ENCODE measurements at regions not wholly inside any gene's neighbourhood (a gene's known extent, or its start where the extent isn't known, plus 50 kb on each side); places are given as distances from the start of the nearest gene placed in this dataset.

- Histone ChIP-seq H3K36me3 (ENCODE audit: control insufficient read depth in 4 of 4, insufficient read depth in 3 of 4, low read depth in 1 of 4, low read length in 3 of 4) (no peaks in the 10 kb centered on the region), H3K27ac (ENCODE audit: low read depth in 1 of 2, low read length in 2 of 2) (no peak overlapping the region), H3K9ac (ENCODE audit: low read depth in 1 of 2, low read length in 2 of 2) (no peak overlapping the region), H3K4me3 (ENCODE audit: low read depth in 1 of 3, low read length in 3 of 3) (no peak overlapping the region), H3K27me3 (ENCODE audit: control insufficient read depth in 4 of 4, insufficient read depth in 4 of 4, low read length in 3 of 4) (no peaks in the 10 kb centered on the region), H3K4me1 (ENCODE audit: control insufficient read depth in 4 of 4, insufficient read depth in 4 of 4, low read length in 3 of 4) (no peaks in the 10 kb centered on the region), H3K9me3 (ENCODE audit: control insufficient read depth in 4 of 4, low read length in 3 of 4) (no peaks in the 10 kb centered on the region)
- 76% methylated on average over 8 of the region's 8 CpGs for WGBS
- TF ChIP-seq FOXA1 (IDR thresholded peaks at IDR 0.05): no peak
- no peak for TF ChIP-seq HNF4A (conservative IDR thresholded peaks at IDR 0.05)
- TF ChIP-seq GABPA (IDR thresholded peaks at IDR 0.05 in 1 of 2, conservative IDR thresholded peaks at IDR 0.05 in 1 of 2): no peak
- TF ChIP-seq EGR1 (IDR thresholded peaks at IDR 0.05; ENCODE audit: low read depth in 2 of 2): no peak
- no peak for DNase-seq (ENCODE audit: low spot score)
Observed at GRCh38 chr1:177838907-177839485, 130.9 kb downstream of the SEC16B start.

GRCh38 chr1:177833631-177834030 lies 136.2 kb downstream of the SEC16B start:
- H3K9ac ChIP-seq (ENCODE audit: low read depth in 1 of 2, low read length in 2 of 2): no peak overlapping the region
- H3K27ac ChIP-seq (ENCODE audit: low read depth in 1 of 2, low read length in 2 of 2): no peak overlapping the region
- 70% methylated on average over 3 of the region's 3 CpGs for WGBS
- no peak overlapping the region for H3K4me3 ChIP-seq (ENCODE audit: low read depth in 1 of 3, low read length in 3 of 3)
- H3K4me1 ChIP-seq (ENCODE audit: control insufficient read depth in 4 of 4, insufficient read depth in 4 of 4, low read length in 3 of 4): no peaks in the 10 kb centered on the region
- TF ChIP-seq FOXA2 (IDR thresholded peaks at IDR 0.05): no peak
- no peak for TF ChIP-seq CTCF (IDR thresholded peaks at IDR 0.05; ENCODE audit: low read depth, low read length, missing input control)
- TF ChIP-seq SP1 (IDR thresholded peaks at IDR 0.05): no peak
- no peak for TF ChIP-seq GABPA (IDR thresholded peaks at IDR 0.05 in 1 of 2, conservative IDR thresholded peaks at IDR 0.05 in 1 of 2)
- no peak for TF ChIP-seq HNF4G (IDR thresholded peaks at IDR 0.05)
- TF ChIP-seq ATF3 (IDR thresholded peaks at IDR 0.05): no peak
- no peak for TF ChIP-seq TAF1 (conservative IDR thresholded peaks at IDR 0.05)
- no peak for TF ChIP-seq ZBTB33 (IDR thresholded peaks at IDR 0.05)
- TF ChIP-seq EGR1 (IDR thresholded peaks at IDR 0.05; ENCODE audit: low read depth in 2 of 2): no peak
- no peak for TF ChIP-seq NR2F2 (IDR thresholded peaks at IDR 0.05)
- no peak for TF ChIP-seq JUND (IDR thresholded peaks at IDR 0.05)
- no peak for TF ChIP-seq FOXA1 (IDR thresholded peaks at IDR 0.05)
- no peak for TF ChIP-seq YY1 (IDR thresholded peaks at IDR 0.05)
- TF ChIP-seq HNF4A (conservative IDR thresholded peaks at IDR 0.05): no peak
- no peak for TF ChIP-seq RXRA (IDR thresholded peaks at IDR 0.05)
- TF ChIP-seq, protein P1, sequence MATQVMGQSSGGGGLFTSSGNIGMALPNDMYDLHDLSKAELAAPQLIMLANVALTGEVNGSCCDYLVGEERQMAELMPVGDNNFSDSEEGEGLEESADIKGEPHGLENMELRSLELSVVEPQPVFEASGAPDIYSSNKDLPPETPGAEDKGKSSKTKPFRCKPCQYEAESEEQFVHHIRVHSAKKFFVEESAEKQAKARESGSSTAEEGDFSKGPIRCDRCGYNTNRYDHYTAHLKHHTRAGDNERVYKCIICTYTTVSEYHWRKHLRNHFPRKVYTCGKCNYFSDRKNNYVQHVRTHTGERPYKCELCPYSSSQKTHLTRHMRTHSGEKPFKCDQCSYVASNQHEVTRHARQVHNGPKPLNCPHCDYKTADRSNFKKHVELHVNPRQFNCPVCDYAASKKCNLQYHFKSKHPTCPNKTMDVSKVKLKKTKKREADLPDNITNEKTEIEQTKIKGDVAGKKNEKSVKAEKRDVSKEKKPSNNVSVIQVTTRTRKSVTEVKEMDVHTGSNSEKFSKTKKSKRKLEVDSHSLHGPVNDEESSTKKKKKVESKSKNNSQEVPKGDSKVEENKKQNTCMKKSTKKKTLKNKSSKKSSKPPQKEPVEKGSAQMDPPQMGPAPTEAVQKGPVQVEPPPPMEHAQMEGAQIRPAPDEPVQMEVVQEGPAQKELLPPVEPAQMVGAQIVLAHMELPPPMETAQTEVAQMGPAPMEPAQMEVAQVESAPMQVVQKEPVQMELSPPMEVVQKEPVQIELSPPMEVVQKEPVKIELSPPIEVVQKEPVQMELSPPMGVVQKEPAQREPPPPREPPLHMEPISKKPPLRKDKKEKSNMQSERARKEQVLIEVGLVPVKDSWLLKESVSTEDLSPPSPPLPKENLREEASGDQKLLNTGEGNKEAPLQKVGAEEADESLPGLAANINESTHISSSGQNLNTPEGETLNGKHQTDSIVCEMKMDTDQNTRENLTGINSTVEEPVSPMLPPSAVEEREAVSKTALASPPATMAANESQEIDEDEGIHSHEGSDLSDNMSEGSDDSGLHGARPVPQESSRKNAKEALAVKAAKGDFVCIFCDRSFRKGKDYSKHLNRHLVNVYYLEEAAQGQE (IDR thresholded peaks at IDR 0.05): no peak
- H3K9me3 ChIP-seq (ENCODE audit: control insufficient read depth in 4 of 4, low read length in 3 of 4): peaks cover 0 to 3% (median 1%) of the 10 kb centered on the region in 4 donors
- no peaks in the 10 kb centered on the region for H3K36me3 ChIP-seq (ENCODE audit: control insufficient read depth in 4 of 4, insufficient read depth in 3 of 4, low read depth in 1 of 4, low read length in 3 of 4)
- H3K27me3 ChIP-seq (ENCODE audit: control insufficient read depth in 4 of 4, insufficient read depth in 4 of 4, low read length in 3 of 4): no peaks in the 10 kb centered on the region
- DNase-seq (ENCODE audit: low spot score): no peak
